ENCODE measurements at regions not wholly inside any gene's neighbourhood (a gene's known extent, or its start where the extent isn't known, plus 50 kb on each side); places are given as distances from the start of the nearest gene placed in this dataset.

DNA sequence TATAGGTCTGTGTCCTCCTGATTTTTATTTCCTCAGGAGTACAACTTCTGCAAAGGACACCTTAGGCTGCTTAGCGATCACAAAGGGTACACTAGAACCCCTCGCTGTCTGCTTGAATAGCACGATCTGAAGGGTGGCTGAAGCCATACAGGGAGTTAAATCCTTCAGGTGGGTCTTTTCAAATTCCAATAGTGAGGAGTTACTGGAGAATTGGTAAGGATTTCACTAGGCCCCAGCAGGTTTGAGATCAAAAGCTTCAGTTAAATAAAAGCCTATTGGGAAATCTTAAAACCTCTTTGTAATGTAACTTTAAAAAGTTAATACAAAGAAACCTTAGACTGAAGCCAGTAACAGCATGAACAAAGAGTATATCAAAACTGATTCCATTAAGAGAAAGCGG is 613.1 kb downstream of the ZEB2 start:
- no peak for TF ChIP-seq POLR2A (IDR thresholded peaks at IDR 0.05; ENCODE audit: low read length)
- TF ChIP-seq GATA1 (IDR thresholded peaks at IDR 0.05; ENCODE audit: low read depth, low read length), result no peak

Measured in erythroblast (primary cell).